22Rv1 (cell line): ENCODE measurements at regions not wholly inside any gene's neighbourhood (a gene's known extent, or its start where the extent isn't known, plus 50 kb on each side); places are given as distances from the start of the nearest gene placed in this dataset.

Experiments
- CTCF ChIP-seq: fragments of 450-650 bp; IDR thresholded peaks from 2 replicates; pipeline ENCODE4 v1.5.1; 2017; ENCODE audit warnings: mild to moderate bottlenecking
- ZFX ChIP-seq: fragments of 450-650 bp; IDR thresholded peaks from 2 replicates; pipeline ENCODE4 v1.6.1; 2017; ENCODE audit warnings: antibody characterized with exemption, borderline replicate concordance

GRCh38 chr3:188046561-188047211 is 107.3 kb upstream of the LPP start:
- no peak for TF ChIP-seq ZFX
- TF ChIP-seq CTCF: no peak
